ENCODE measurements at regions not wholly inside any gene's neighbourhood (a gene's known extent, or its start where the extent isn't known, plus 50 kb on each side); places are given as distances from the start of the nearest gene placed in this dataset.

GRCh38 chr3:117818592-117818991 lies 1109.0 kb downstream of the TUSC7 start:
- intact Hi-C loops (cut with DNase I; ENCODE audit: low total_unique reads), result no loop called here
- H3K4me3 ChIP-seq (ENCODE audit: low read depth, poor library complexity, severe bottlenecking), result no peak overlapping the region
- 50 to 67% methylated on average over 1 of the region's 1 CpG for WGBS, 2 donors
- no peak for DNase-seq (ENCODE audit: low spot score in 2 of 2)
- TF ChIP-seq POLR2A (IDR thresholded peaks at IDR 0.05), result no peak
- TF ChIP-seq, protein P1, sequence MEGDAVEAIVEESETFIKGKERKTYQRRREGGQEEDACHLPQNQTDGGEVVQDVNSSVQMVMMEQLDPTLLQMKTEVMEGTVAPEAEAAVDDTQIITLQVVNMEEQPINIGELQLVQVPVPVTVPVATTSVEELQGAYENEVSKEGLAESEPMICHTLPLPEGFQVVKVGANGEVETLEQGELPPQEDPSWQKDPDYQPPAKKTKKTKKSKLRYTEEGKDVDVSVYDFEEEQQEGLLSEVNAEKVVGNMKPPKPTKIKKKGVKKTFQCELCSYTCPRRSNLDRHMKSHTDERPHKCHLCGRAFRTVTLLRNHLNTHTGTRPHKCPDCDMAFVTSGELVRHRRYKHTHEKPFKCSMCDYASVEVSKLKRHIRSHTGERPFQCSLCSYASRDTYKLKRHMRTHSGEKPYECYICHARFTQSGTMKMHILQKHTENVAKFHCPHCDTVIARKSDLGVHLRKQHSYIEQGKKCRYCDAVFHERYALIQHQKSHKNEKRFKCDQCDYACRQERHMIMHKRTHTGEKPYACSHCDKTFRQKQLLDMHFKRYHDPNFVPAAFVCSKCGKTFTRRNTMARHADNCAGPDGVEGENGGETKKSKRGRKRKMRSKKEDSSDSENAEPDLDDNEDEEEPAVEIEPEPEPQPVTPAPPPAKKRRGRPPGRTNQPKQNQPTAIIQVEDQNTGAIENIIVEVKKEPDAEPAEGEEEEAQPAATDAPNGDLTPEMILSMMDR (IDR thresholded peaks at IDR 0.05), result no peak

DNA sequence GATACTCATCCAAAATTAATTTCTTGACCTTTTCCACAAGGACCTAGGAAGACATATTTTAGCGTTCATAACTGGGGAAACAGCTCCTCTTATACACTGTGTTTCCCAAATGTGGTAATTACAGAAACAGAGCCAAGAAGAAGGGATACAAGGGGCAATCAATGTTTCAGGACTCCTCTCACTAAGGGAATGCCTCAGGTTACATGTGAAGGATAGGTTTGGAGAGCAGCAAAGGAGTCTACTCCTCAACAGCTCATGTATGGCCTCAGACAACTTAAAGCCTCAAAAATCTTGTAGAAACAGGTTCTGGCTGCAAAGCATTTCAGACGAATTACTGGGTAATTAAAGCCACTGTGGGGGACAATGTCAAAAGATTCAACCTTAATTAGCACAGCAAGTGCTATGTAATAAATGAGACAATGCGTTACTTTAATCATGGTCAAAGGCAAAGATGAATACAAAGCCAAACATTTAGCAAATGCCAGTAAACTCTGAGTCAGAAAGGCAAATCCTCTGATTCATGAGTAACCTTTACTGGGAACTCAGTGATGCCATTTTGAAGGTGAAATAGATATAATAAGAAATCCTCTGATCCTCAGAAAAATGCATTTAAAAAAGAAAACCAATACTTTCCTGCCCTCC lies 1111.2 kb downstream of the TUSC7 start:
- H3K4me3 ChIP-seq (ENCODE audit: low read depth, poor library complexity, severe bottlenecking), result no peak overlapping the region
- TF ChIP-seq POLR2A (IDR thresholded peaks at IDR 0.05), result no peak
- TF ChIP-seq, protein P1 (IDR thresholded peaks at IDR 0.05), result no peak
- WGBS, 2 donors, result 57 to 74% methylated on average over 3 of the region's 3 CpGs
- intact Hi-C loops (cut with DNase I; ENCODE audit: low total_unique reads), result no loop called here
- DNase-seq (ENCODE audit: low spot score in 2 of 2), result no peak

DNA sequence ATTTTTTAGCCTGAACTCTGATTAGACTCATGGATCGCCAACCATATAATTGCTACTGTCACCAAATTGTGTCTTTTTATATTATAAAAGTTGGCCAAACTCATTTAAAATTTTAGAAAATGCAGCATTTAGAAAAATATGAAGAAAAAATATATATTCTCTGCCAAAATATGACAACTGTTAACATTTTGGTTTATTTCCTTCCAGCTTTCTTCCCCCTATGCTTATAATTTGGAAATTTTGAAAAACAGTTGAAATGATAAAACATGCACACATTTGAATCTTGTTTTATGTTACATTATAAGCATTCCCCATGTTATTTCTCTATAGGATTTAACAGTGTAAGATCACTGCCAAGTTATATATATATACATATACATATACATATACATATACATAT lies 1112.8 kb downstream of the TUSC7 start:
- no peak for DNase-seq (ENCODE audit: low spot score in 2 of 2)
- intact Hi-C loops (cut with DNase I; ENCODE audit: low total_unique reads), result no loop called here
- 95 to 97% methylated on average over 1 of the region's 1 CpG for WGBS, 2 donors
- TF ChIP-seq POLR2A (IDR thresholded peaks at IDR 0.05), result no peak
- TF ChIP-seq, protein P1 (IDR thresholded peaks at IDR 0.05), result no peak
- H3K4me3 ChIP-seq (ENCODE audit: low read depth, poor library complexity, severe bottlenecking), result no peak overlapping the region

- TF ChIP-seq POLR2A (IDR thresholded peaks at IDR 0.05), result no peak
- 24 to 54% methylated on average over 1 of the region's 1 CpG for WGBS, 2 donors
- no peak overlapping the region for H3K4me3 ChIP-seq (ENCODE audit: low read depth, poor library complexity, severe bottlenecking)
- DNase-seq (ENCODE audit: low spot score in 2 of 2), result no peak
- intact Hi-C loops (cut with DNase I; ENCODE audit: low total_unique reads), result no loop called here
These were observed 1126.7 kb downstream of the TUSC7 start for GRCh38 chr3:117836296-117836695.

DNA sequence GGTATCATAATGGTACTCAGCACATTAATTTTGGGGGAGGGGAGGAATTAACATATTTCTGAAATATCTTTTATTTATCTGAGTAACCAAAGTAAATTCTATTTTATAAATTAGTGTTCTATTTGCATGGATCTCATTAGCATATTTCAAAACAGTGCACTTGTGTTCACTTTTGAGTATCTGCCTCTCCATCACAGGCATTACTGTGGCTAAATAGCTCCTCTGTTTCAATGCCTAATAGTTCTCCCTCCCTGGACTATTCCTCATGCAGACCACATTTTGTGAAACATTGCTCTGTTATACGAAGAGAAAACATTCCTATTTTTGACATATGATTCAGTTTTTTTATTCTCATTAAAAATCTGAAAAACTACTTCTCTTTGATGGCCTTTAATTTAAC lies 1127.8 kb downstream of the TUSC7 start:
- no peak overlapping the region for H3K4me3 ChIP-seq (ENCODE audit: low read depth, poor library complexity, severe bottlenecking)
- 51 to 53% methylated on average over 1 of the region's 1 CpG for WGBS, 2 donors
- TF ChIP-seq POLR2A (IDR thresholded peaks at IDR 0.05), result no peak
- TF ChIP-seq, protein P1 (IDR thresholded peaks at IDR 0.05), result no peak
- no peak for DNase-seq (ENCODE audit: low spot score in 2 of 2)
- intact Hi-C loops (cut with DNase I; ENCODE audit: low total_unique reads), result no loop called here

GRCh38 chr3:117842086-117842485 lies 1132.5 kb downstream of the TUSC7 start:
- no peak overlapping the region for H3K4me3 ChIP-seq (ENCODE audit: low read depth, poor library complexity, severe bottlenecking)
- 32 to 48% methylated on average over 1 of the region's 1 CpG for WGBS, 2 donors
- intact Hi-C loops (cut with DNase I; ENCODE audit: low total_unique reads), result no loop called here
- DNase-seq (ENCODE audit: low spot score in 2 of 2), result no peak
- TF ChIP-seq, protein P1 (IDR thresholded peaks at IDR 0.05), result no peak
- TF ChIP-seq POLR2A (IDR thresholded peaks at IDR 0.05), result no peak

Data from lower leg skin (tissue), 4 donors.